NCI-H2171 treated with DMSO at 0.1 percent for 48 hours (cell line): ENCODE measurements at regions not wholly inside any gene's neighbourhood (a gene's known extent, or its start where the extent isn't known, plus 50 kb on each side); places are given as distances from the start of the nearest gene placed in this dataset.

Experiments
- DNase-seq: peaks from one replicate; lab custom pipeline; 2025; lab: John Stamatoyannopoulos, UW

DNA sequence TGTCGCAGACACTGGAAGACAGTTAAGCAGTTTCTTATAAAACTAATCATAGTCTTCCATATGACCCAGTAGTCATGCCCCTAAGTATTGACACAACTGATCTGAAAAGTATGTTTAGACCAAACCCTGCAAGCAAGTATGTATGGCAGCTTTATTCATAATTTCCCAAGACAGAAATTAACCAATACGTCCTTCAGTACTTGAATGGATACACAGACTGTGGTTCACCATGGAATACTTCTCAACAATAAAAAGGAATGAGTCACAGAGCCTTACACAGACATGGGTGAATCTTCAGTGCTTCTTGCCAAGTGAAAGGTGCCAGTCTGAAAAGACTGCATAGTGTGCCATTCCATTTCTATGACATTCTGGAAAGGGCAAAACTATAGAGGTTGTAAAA, 50.2 kb upstream of the AKR1E2 start:
- DNase-seq = no peak

DNA sequence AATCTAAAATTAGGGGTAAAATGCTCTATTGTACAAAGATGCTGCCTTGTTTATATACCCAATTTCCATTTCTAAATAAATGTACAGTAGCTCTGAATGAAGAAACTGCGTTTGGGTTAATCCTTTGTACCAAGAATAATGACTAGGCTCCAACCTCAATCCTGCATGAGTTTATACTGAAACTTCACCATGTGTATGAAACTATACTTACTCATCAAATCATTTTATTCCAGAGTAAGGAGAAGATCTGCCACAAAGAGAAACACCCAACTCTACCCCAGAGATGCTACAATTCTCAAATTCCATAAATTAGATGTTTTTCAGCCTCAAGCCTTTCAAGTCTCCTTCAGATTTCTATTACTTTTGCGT, 53.8 kb upstream of the AKR1E2 start:
- no peak for DNase-seq

DNA sequence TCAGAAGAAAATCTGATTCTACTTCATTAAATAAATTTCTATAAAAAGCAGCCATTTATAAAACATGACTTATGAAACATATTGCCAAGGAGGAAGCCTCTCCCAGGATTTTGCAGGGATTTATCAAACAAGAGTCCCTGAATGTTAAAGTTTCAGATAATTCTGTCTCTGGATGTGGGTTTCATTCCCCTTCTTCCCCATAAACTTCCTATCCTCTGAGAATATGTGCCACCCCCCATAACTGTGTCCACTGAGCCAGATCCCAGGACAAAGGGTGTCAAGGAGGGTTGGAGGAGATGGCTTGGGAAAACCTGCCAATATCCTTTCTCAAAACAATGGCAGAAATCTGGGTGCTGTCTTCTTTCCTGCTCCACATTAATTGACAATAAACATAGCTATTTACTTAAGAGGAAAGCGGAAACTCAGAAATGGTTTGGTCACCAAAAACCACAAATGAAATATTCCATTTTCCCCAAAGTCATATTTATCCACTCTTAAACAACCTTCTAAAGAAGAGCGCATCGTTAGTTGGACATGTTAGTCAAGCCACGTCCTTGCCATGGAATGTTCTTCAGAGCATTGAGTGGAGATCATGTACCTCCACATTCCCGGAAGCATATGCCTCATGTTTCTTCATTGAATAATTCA, 54.3 kb upstream of the AKR1E2 start:
- DNase-seq = no peak

DNA sequence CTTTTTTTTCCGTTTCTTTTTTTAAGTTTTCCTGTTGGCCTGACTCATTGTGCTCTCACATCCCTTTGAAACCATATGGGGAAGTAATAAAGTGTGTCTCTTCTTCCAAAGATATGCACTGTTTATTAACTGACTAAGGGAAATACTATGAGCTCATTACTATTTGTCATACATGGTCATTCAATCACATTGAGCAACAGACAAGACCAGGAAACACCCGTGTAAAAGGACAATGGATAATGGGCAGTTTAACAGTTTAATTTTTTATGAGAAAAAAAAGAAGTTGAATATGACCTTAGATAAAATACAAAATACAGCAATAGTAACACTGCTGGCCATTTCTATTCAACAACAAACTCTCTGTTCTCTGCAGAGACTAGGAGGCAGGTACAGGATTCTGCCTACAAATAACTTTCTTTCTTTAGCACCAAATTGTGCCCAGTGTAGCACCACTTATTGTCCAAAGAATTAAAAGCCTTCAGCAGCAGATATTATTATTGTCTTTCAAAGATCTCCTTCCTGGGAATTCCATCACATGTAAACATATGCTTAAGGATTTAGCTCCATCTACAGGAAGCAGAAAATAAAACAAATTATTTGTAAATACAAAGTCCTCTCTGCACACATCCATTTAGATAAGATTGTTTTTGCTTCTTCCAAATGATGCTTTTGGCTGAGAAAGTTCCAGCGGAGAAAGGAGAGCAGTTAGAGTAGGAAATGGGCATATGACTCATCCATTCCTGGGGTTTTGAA, 55.0 kb upstream of the AKR1E2 start:
- peak; percentile 3 for DNase-seq

DNA sequence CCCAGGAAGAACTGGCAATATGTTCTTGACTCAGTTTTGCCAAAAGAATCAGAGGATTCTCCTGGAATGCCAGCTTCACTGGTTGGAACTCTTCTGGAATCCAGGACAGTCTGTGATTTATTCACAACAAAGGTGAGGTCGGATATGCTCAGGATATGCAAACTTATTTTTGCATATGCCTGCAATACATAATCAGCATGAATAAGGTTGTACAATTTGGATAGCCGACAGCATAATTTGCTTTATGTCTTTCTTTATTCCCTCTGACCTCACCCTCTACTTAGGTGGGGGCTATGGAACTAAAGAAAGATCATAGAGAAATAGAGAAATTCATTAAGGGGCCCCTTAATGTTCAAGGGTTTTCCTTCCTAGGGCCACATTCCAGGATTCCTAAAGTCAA, 57.6 kb upstream of the AKR1E2 start:
- no peak for DNase-seq

DNA sequence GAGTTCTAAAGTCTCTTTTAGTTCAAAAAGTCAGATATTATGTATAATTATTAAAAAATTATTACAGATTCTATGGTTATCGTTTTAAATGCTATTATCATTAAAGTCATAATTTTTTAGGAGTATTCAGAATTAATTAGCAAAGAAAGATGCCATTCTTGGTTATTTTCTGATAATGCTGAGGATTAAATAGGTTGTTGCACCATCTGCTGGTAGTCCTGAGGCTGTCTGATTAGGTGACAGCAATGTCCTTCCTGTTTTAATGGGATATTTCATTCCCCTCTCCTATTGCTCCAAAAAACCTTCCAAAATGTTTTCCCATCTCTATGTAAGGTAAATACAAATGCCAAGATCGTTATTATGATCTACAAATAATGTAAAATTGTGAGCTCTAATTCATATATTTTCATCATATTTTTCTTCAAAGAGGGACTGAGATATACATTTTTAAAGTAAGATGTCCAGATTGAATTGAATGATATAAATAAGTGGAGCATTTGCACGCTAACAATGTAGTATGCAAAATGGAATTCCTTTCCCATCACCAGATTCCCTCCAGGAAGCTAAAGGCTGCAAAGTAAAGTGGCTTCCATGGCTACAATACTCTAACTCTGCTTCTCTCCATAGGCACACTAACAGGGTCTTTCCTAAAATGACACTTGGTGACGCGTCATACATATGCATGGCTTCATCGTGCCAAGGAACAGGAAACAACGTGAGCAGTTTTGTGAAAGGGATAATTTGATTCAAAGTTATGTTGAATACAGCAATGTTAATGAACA, 58.8 kb upstream of the AKR1E2 start:
- peak; percentile 16 for DNase-seq

DNA sequence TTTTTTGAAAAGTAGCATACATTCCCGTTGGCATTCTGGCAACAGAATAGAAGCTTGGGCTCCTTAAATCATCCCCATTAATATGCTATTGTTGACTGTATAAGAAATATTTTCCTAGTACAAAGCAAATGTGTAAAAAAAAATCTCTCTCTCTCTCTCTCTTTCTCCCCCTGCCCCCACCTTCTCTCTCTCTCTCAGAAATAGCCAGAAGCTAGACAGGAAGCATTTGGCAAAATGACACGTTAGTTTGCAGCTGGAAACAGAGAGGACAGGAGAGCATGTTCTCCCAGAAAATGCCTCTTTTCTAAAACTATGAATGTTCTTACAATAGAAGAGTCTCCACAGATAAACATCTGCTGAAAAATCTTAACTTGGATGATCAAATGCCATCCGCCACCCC, 59.6 kb upstream of the AKR1E2 start:
- no peak for DNase-seq

DNA sequence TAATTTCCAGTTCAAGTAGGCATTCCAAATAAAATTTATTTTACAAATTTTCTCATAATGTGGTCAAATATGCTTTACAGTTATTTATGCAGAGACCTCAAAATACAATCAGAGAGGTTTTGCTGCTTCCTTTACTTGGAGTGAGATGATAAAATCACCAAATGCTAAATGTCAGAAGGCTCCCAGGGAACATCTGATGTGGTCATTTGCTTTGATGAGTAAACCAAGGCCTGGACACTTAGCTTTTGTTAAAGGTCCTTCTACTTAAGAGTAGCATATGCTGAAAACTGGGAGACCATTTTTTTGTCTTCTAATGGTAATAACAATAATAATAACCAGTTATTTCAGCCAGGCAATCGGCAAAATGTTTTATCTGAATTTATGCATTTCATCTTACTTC, 60.6 kb upstream of the AKR1E2 start:
- DNase-seq = no peak

DNA sequence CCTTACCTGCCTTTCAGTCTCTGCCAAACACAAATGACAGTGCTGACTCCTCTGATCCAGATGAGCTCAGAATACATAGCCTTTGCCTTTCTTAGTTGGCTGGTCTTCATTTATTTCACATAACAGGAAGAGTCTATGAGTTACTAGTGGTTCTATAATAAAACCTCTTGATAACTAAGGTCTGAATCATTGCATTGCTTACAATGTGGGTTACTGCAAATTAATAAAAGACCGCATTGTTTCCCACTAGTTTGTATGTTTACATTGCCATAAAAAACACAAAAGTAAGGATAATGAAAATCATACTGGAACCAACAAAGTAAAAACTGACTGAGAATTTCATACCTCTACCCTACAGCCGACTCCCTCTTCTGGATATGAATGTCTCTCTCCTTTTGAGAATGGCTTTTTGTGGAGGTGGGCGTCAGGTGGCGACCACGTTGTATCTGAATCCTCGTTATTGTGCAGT, 62.0 kb upstream of the AKR1E2 start:
- DNase-seq = no peak

DNA sequence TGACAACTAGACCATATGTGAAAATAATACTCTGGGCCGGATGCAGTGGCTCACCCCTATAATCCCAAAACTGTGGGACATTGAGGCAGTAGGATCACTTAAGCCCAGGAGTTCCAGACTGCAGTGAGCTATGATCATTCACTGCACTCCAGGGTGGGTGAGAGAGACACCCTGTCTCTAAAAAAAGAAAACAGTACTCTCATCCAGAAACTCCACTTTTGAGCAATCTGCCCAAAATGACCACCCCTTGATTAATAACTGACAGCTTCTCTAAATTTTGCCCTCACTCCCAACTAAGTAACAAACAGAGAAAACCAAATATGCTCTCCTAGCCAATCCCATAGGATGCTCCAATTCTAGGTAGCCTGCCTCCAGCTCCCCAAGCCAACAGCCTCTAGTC, 62.5 kb upstream of the AKR1E2 start:
- no peak for DNase-seq

DNA sequence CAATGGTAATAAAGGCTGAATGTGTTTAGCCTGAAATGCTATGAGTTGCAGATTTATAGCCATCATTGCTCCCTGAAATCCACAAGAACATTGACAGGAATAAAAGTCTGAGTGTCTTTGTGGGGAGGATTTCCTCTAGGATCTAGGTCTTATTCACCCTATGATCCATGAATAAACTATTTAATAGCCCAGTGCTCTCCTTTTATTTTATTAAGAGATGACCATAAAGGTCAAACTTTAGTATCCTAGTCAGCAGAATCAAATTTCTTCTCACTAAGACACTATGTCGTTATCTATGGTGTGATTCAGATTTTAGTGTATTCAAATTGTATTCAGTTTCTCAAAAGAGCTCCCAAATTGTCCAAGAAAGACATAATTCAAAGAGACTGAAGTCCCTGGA, 67.8 kb upstream of the AKR1E2 start:
- DNase-seq = no peak

DNA sequence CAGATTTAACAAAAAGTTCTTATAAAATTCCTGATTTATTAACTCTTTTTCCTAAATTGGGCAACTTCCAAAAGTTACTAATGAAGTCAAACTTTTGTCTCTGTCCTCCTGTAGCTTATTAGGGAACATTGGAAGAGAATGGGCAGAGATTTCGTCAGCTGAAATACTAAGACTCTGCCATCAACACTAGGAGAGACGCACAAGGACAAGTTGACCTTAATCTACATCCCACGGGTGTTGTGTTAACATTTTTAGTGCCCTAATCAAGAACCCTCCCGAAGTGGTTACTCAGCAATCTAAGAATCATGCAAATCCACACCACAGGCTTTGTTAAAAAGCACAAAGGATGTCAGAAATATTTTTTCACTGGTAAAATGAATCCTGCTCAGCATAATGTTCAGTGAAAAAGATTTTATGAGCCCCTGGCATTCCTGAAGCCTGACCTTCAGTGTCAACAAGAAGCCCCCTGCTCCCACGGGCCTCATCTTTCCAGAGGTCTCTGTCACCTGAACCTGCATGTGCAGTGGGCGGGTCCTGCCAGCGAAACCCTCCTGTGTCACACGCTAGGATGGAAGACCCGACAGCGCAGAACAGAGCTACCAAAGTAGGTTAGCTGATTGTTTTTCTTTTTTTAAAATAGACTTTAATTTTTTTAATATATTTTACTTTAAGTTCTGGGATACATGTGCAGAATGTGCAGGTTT, 70.6 kb upstream of the AKR1E2 start:
- no peak for DNase-seq

DNA sequence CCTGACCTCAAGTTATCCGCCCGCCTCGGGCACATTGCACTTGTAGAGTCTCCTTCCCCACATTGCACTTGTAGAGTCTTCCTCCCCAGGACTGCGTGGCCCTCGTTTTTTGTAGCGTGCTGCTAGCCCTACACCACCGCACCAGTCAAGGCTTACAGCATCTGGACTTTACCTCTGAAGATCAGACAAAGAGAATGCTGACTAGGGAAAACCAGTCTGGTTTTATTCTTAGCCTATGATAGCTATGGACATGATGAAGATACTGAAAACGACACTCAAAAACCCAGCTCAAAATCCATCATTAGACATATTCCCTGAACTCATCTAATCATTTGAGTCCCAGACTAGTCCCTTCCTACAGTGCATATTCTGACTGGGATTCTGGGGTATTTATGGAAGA, 71.9 kb upstream of the AKR1E2 start:
- no peak for DNase-seq

DNA sequence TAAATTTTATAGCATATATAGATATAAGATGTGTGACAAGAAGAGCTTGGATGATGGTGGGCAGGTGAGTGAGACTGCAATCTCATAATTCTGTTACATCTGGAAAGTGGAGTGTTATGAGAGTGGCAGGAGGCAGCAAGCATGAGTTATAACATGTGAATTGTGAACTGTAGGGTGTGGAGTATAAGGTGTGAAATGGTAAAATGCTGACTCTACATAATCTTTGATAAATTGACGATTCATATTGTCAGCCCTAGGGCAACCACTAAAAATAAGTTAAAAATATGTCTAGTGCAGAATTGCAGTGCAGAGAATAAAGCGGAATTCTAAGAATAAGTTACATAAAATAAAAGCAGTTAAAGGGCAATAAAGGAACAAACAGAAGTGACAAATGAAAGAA, 74.8 kb upstream of the AKR1E2 start:
- no peak for DNase-seq

DNA sequence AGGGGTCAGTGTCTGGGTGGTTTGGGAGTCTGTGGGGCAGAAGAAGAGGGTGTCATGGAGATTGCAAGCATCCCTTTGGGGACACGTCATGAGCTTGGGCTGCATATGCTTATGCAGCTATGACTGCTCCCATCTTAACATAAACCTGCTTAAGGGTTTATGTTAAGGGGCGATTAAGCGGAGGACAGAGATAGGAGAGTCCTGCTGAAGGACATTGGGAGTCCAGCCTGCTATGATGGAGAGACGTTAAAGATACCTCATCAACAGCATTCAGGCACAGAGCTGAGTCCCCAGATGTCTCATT, 76.8 kb upstream of the AKR1E2 start:
- no peak for DNase-seq

DNA sequence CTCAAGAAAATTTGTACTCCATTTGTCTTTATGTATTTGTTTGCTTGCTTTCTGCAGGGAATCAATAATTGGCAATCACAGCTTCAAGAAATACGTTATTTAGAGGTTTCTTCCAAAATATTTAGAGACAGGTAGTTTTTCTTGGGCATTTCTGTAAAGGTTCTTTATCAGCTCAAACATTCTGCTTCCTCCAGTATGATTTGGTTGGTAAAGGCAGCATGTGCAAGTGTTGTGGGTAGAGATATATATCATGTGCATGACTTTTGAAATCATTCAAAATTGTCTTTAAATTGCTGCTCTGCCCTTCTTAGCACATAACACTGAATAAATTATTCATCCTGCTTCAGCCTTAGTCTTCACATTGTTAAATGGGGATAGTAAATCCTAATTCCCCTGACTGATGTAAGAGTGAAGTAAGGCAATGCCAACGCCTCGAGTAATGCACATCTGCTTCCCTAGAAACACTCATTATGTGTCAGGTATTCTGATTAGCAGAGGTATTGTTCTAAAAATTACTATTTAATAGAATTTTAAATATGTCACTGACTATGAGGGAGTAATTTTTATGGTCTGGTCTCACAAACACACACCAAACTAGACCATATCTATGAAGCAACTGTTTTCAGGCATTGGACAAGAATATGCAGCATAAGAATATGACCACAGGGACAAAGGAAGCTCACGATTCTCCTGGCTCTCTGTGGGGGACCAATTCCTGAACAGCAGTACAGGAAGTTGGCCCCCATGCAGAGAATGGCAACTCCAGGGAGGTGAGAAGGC, 77.3 kb upstream of the AKR1E2 start:
- DNase-seq = no peak

DNA sequence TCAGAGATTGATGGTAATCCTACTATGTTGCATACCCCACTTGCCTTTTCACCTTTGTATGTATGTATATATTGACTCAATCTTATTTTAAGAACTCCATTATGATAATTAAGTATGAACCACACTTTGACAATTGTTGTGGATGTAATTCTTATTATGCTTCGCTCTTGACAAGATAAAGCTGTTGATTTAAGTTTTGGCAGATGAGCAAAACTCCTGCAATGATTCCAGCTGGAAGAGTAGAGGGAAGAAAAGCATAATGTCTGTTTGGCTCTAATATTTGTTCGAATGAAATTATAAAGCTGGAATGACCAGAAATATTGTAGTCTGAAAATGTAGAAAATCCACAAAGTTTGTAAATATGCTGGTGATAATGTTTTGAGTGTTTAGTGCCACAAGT, 83.8 kb upstream of the AKR1E2 start:
- no peak for DNase-seq

DNA sequence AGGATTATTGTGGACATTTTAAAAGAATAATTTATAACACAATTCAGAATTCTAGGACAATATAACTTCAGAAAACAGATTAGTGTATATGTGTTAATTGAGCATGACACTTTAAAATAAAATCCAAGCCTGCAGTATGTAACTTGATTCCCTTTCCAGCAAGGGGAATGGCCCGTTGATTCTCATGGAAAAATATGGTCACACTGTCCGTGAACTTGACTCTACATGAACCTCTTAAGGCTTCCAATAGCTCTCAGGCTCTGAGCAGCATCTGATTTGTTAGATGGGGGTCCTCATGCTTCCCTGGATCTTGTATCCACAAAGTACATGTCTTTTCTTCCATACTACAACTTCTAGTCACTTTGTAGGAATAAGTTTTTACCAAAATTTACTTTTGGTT, 85.5 kb upstream of the AKR1E2 start:
- DNase-seq = no peak

DNA sequence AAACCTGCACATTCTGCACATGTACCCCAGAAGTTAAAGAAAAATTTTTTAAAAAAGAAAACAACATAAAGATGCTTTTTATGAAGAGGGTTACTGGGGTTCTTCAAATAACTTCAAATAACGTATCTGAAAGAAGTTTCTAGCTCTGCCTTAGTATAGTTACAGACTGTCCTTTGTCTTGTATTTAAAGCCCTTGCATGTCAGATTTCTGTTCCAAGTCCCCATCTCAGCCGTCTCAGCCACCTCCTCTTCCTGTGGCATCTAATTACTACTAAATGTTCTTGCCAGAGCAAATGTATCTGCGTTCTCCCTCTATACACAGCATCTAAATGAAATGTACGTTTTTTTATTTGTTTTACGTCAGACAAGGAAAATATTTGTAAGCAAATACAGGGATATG, 89.4 kb upstream of the AKR1E2 start:
- no peak for DNase-seq

DNA sequence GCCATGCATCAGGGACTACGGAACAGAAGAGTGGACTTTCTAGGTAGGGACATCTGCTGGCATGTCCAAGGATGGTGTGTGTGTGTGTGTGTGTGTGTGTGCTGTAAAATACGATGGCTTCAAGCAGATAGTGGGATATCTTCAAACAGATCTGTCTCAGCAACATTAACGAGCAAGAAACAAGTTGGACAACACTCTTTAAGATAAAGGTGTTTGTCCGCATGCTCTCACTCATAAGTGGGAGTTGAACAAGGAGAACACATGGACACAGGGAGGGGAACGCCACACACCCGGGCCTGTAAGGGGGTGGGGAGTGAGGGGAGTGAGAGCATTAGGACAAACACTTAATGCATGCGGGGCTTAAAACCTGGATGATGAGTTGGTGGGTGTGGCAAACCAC, 89.8 kb upstream of the AKR1E2 start:
- no peak for DNase-seq

DNA sequence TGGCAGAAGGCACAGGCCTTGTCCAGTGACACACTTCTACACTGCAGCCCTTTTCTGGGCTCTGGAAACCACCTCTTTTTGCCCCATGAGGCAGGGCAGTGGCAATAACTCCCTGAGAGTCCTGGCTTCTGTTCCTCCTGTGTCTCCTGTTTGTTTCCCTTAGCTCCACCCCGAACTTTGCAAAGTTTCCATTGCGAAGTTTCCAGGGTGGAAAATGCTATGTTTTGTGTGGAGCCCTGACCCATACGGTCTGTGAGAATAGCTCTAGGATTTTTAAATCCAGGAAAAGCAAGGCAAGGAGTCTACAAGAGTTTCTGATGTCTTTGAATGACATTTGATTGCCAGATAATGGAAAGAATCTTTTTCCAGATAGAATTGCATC, 92.2 kb upstream of the AKR1E2 start:
- no peak for DNase-seq
